Hematopoietic multipotent progenitor cell treated with erythropoietin and hydrocortisone succinate and interleukin-3 and kit ligand, for 8 days (in vitro differentiated cells): ENCODE measurements at regions not wholly inside any gene's neighbourhood (a gene's known extent, or its start where the extent isn't known, plus 50 kb on each side); places are given as distances from the start of the nearest gene placed in this dataset.
"Not testable (repeated sequence)": the region's sequence is repeated elsewhere in the genome, so short reads cannot be mapped to it uniquely, and the experiment has no call there.

Experiments used
- DNase-seq: peaks from one replicate; pipeline ENCODE4 v3.0.0-alpha.2; 2015

- DNase-seq: not testable (repeated sequence)
These were observed 140.9 kb upstream of the GOLGA6L4 start for GRCh38 chr15:84094720-84095119.

GRCh38 chr15:84097053-84097452 is 138.5 kb upstream of the GOLGA6L4 start:
- DNase-seq: not testable (repeated sequence)

- no peak for DNase-seq
These were observed 137.0 kb upstream of the GOLGA6L4 start for GRCh38 chr15:84098604-84099003.

GRCh38 chr15:84099181-84099580 is 136.4 kb upstream of the GOLGA6L4 start:
- DNase-seq: peak; percentile 15

GRCh38 chr15:84103345-84103744 is 132.2 kb upstream of the GOLGA6L4 start:
- DNase-seq: no peak

GRCh38 chr15:84104853-84105252 is 130.7 kb upstream of the GOLGA6L4 start:
- DNase-seq: no peak

- no peak for DNase-seq
These were observed 126.8 kb upstream of the GOLGA6L4 start for GRCh38 chr15:84108728-84109127.

GRCh38 chr15:84111575-84111974 is 124.0 kb upstream of the GOLGA6L4 start:
- no peak for DNase-seq

GRCh38 chr15:84112025-84112424 is 123.5 kb upstream of the GOLGA6L4 start:
- peak; percentile 3 for DNase-seq

- no peak for DNase-seq
These were observed 121.7 kb upstream of the GOLGA6L4 start for GRCh38 chr15:84113919-84114318.

GRCh38 chr15:84114680-84115079 is 120.9 kb upstream of the GOLGA6L4 start:
- DNase-seq: not testable (repeated sequence)

- not testable (repeated sequence) for DNase-seq
These were observed 116.2 kb upstream of the GOLGA6L4 start for GRCh38 chr15:84119351-84119750.

GRCh38 chr15:84120903-84121302 is 114.7 kb upstream of the GOLGA6L4 start:
- DNase-seq: not testable (repeated sequence)

- DNase-seq: not testable (repeated sequence)
These were observed 106.9 kb upstream of the GOLGA6L4 start for GRCh38 chr15:84128706-84129105.

GRCh38 chr15:84130098-84130831 is 105.3 kb upstream of the GOLGA6L4 start:
- DNase-seq: not testable (repeated sequence)

- DNase-seq: not testable (repeated sequence)
These were observed 99.6 kb upstream of the GOLGA6L4 start for GRCh38 chr15:84135931-84136456.

- DNase-seq: peak; percentile 90
These were observed 92.7 kb upstream of the GOLGA6L4 start for GRCh38 chr15:84142888-84143337.

GRCh38 chr15:84143753-84144314 is 91.7 kb upstream of the GOLGA6L4 start:
- DNase-seq: no peak

- DNase-seq: not testable (repeated sequence)
These were observed 90.6 kb upstream of the GOLGA6L4 start for GRCh38 chr15:84144946-84145345.

GRCh38 chr15:84146299-84146698 is 89.3 kb upstream of the GOLGA6L4 start:
- DNase-seq: not testable (repeated sequence)

GRCh38 chr15:84147307-84147706 is 88.3 kb upstream of the GOLGA6L4 start:
- DNase-seq: not testable (repeated sequence)

GRCh38 chr15:84151205-84151931 is 84.2 kb upstream of the GOLGA6L4 start:
- no peak for DNase-seq

- not testable (repeated sequence) for DNase-seq
These were observed 83.1 kb upstream of the GOLGA6L4 start for GRCh38 chr15:84152381-84152979.
